ENCODE measurements at regions not wholly inside any gene's neighbourhood (a gene's known extent, or its start where the extent isn't known, plus 50 kb on each side); places are given as distances from the start of the nearest gene placed in this dataset.

DNA sequence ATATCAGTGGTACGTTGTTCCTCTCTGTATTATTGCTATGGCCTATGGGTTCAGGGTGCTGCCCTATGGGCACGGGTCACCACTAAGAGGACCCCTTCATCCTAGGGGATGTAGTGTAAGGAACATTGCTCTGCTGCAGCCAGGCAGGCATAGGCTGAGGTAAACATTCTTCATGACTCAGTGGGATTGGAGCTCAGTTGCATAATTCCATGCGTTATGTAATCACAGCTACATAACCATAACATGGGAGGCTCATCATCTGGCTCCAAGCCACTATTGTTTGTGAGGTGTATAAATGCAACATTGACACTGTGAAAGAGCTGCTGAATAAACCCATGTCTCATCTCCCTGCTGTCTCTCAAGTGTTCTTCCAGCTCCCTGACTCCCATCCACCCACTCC, 375.2 kb downstream of the MAGEE1 start:
- TF ChIP-seq, protein P1, sequence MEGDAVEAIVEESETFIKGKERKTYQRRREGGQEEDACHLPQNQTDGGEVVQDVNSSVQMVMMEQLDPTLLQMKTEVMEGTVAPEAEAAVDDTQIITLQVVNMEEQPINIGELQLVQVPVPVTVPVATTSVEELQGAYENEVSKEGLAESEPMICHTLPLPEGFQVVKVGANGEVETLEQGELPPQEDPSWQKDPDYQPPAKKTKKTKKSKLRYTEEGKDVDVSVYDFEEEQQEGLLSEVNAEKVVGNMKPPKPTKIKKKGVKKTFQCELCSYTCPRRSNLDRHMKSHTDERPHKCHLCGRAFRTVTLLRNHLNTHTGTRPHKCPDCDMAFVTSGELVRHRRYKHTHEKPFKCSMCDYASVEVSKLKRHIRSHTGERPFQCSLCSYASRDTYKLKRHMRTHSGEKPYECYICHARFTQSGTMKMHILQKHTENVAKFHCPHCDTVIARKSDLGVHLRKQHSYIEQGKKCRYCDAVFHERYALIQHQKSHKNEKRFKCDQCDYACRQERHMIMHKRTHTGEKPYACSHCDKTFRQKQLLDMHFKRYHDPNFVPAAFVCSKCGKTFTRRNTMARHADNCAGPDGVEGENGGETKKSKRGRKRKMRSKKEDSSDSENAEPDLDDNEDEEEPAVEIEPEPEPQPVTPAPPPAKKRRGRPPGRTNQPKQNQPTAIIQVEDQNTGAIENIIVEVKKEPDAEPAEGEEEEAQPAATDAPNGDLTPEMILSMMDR (conservative IDR thresholded peaks at IDR 0.05; ENCODE audit: low read length): no peak
- no peak for TF ChIP-seq EZH2phosphoT487 (IDR thresholded peaks at IDR 0.05; ENCODE audit: borderline replicate concordance)

Measured in Loucy (cell line).